AG04450 (cell line): ENCODE measurements at regions not wholly inside any gene's neighbourhood (a gene's known extent, or its start where the extent isn't known, plus 50 kb on each side); places are given as distances from the start of the nearest gene placed in this dataset.
"Not testable (repeated sequence)": the region's sequence is repeated elsewhere in the genome, so short reads cannot be mapped to it uniquely, and the experiment has no call there.

ENCODE experiments used
- CTCF ChIA-PET: fragments of 300-600, 350-600 bp; formaldehyde crosslinking; extraction: SDS; loops from one replicate; lab custom pipeline; 2022; ENCODE audit warnings: antibody characterized with exemption, inconsistent platforms; lab: Charles Lee
- POLR2A ChIA-PET: fragments of 350-600 bp; formaldehyde crosslinking; extraction: SDS; loops from one replicate; lab custom pipeline; 2021; ENCODE audit warnings: antibody characterized with exemption, inconsistent platforms; lab: Yijun Ruan, JAX
- DNase-seq: peaks from one replicate; pipeline ENCODE4 v3.0.0-alpha.2; 2011; ENCODE audit warnings: low read depth, low spot score
- H3K27ac ChIP-seq: one replicate; pipeline ENCODE4 v1.5.1; 2012; ENCODE audit warnings: low read depth, low read length, control low read depth
- H3K27me3 ChIP-seq: one replicate; pipeline ENCODE4 v1.6.0; 2012; ENCODE audit warnings: low read length; ENCODE audit not compliant: control insufficient read depth, insufficient read depth
- H3K4me3 ChIP-seq: 2 replicates; pipeline ENCODE4 v1.5.1; 2011; ENCODE audit warnings: mild to moderate bottlenecking, low read depth, low read length, control low read depth
- H3K9me3 ChIP-seq: 2 replicates; pipeline ENCODE4 v1.5.1; 2012; ENCODE audit warnings: low read length; ENCODE audit not compliant: control insufficient read depth, insufficient read depth
- CTCF ChIP-seq: IDR thresholded peaks from 2 replicates; pipeline ENCODE4 v1.5.1; 2011; ENCODE audit warnings: low read depth, low read length, control low read depth, inconsistent platforms

GRCh38 chr2:226299771-226300170 is 499.8 kb downstream of the IRS1 start:
- Histone ChIP-seq H3K27me3 (no peaks in the 10 kb centered on the region), H3K9me3 (no peaks in the 10 kb centered on the region), H3K4me3 (no peak overlapping the region), H3K27ac (no peak overlapping the region)
- ChIA-PET CTCF (no interaction called here), POLR2A (no interaction called here)
- TF ChIP-seq CTCF = no peak
- DNase-seq = no peak

GRCh38 chr2:226295681-226296080 is 503.9 kb downstream of the IRS1 start:
- CTCF ChIA-PET = interaction anchor here (0.6 kb wide), 1 partner anchor 19 kb away, joined by 3 read pairs; no protein-coding TSS in a partner anchor
- Histone ChIP-seq H3K27me3 (no peaks in the 10 kb centered on the region), H3K9me3 (peaks cover 6% of the 10 kb centered on the region; the same call in 1 of the 2 replicates), H3K4me3 (no peak overlapping the region), H3K27ac (no peak overlapping the region)
- POLR2A ChIA-PET = no interaction called here
- no peak for DNase-seq
- TF ChIP-seq CTCF = no peak

GRCh38 chr2:226295123-226295522 is 504.5 kb downstream of the IRS1 start:
- Histone ChIP-seq H3K27me3 (no peaks in the 10 kb centered on the region), H3K27ac (no peak overlapping the region), H3K4me3 (no peak overlapping the region), H3K9me3 (peaks cover 6% of the 10 kb centered on the region; the same call in 1 of the 2 replicates)
- ChIA-PET CTCF (interaction anchor here (0.6 kb wide), 1 partner anchor 19 kb away, joined by 3 read pairs; no protein-coding TSS in a partner anchor), POLR2A (no interaction called here)
- TF ChIP-seq CTCF = no peak
- no peak for DNase-seq

GRCh38 chr2:226291281-226291680 is 508.3 kb downstream of the IRS1 start:
- CTCF ChIA-PET, H3K27me3 ChIP-seq, H3K9me3 ChIP-seq, H3K27ac ChIP-seq, POLR2A ChIA-PET, DNase-seq, H3K4me3 ChIP-seq: not testable (repeated sequence)

GRCh38 chr2:226286916-226287315 is 512.7 kb downstream of the IRS1 start:
- DNase-seq = no peak
- 0 out of 2 replicates have a peak, but pooled peaks cover 3% of the 10 kb centered on the region for H3K9me3 ChIP-seq
- ChIA-PET POLR2A (no interaction called here), CTCF (no interaction called here)
- no peak overlapping the region for H3K27ac ChIP-seq
- TF ChIP-seq CTCF = no peak
- no peaks in the 10 kb centered on the region for H3K27me3 ChIP-seq
- H3K4me3 ChIP-seq = no peak overlapping the region

- POLR2A ChIA-PET = no interaction called here
- H3K27ac ChIP-seq = no peak overlapping the region
- H3K4me3 ChIP-seq = no peak overlapping the region
- H3K27me3 ChIP-seq = no peaks in the 10 kb centered on the region
- DNase-seq = no peak
- no peak for TF ChIP-seq CTCF
- CTCF ChIA-PET = no interaction called here
- no peaks in the 10 kb centered on the region for H3K9me3 ChIP-seq
These were observed 515.8 kb downstream of the IRS1 start for GRCh38 chr2:226283796-226284195.
